GM12874 (cell line): ENCODE measurements at regions not wholly inside any gene's neighbourhood (a gene's known extent, or its start where the extent isn't known, plus 50 kb on each side); places are given as distances from the start of the nearest gene placed in this dataset.

ENCODE experiments used
- TF ChIP-seq, protein P1 (sequence below): IDR thresholded peaks from 2 replicates; pipeline ENCODE4 v1.5.1; 2011; ENCODE audit warnings: low read depth, mild to moderate bottlenecking, control low read depth, low read length, moderate library complexity; ENCODE audit not compliant: insufficient read depth

- TF ChIP-seq, protein P1, sequence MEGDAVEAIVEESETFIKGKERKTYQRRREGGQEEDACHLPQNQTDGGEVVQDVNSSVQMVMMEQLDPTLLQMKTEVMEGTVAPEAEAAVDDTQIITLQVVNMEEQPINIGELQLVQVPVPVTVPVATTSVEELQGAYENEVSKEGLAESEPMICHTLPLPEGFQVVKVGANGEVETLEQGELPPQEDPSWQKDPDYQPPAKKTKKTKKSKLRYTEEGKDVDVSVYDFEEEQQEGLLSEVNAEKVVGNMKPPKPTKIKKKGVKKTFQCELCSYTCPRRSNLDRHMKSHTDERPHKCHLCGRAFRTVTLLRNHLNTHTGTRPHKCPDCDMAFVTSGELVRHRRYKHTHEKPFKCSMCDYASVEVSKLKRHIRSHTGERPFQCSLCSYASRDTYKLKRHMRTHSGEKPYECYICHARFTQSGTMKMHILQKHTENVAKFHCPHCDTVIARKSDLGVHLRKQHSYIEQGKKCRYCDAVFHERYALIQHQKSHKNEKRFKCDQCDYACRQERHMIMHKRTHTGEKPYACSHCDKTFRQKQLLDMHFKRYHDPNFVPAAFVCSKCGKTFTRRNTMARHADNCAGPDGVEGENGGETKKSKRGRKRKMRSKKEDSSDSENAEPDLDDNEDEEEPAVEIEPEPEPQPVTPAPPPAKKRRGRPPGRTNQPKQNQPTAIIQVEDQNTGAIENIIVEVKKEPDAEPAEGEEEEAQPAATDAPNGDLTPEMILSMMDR, result no peak
These were observed 207.0 kb downstream of the ASMT start for GRCh38 chrX:1821846-1822245.

GRCh38 chrX:1824855-1825254 is 210.0 kb downstream of the ASMT start:
- TF ChIP-seq, protein P1, result no peak

DNA sequence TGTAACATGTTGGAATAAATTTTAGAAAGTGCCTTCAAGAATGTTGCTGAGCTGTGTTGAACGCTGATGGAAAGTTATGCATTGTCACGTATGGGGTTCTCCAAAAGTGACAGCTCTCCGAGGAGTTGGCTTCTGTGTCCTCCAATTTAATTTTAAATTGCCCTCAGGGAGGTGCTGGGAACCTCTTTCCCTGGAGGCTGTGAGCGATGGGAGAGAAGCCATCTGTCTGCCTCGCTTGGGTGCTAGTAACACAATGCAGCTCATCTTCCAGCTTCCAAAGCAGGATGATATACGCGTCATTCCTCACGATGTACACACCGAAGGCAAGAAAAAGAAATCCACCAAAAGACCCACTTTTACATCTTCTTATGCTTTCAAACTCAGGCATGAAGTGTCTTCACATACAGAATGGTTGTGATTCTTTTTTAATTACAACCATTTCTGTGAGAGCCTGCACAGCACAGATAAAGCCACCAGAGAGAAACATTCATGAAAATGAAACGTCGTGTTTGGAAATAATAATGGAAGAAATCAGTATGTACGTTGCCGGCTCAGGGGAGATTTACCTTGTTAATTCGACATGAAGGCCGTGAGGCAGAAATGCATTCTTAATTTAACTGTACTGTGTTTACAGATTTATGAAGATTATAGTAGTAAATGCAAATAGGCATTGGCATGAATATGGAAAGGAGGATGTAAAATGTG is 218.9 kb downstream of the ASMT start:
- TF ChIP-seq, protein P1, result no peak

- TF ChIP-seq, protein P1, result no peak
These were observed 220.2 kb downstream of the ASMT start for GRCh38 chrX:1835056-1835455.

GRCh38 chrX:1836683-1837082 is 221.8 kb downstream of the ASMT start:
- TF ChIP-seq, protein P1, result no peak

GRCh38 chrX:1841746-1842145 is 226.9 kb downstream of the ASMT start:
- TF ChIP-seq, protein P1, result no peak

DNA sequence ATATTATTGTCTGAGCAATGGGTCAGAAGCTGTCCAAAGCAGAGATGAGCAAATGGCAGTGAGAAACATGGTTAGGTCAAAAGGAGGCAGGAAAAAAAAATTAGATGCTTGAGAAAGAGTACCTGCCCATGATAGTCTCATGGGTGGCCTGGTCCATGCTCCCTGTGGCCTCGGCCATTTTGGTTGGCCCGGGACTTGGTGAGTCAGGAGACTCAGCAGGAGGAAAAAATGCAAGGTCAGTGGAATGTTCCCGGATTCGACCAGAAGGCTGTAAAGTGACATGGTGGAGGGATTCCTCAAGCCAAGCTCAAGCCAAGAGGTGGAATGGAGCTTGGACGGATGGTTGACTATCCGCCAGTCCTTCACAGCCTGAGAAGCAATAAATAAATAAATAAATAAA is 236.7 kb downstream of the ASMT start:
- TF ChIP-seq, protein P1, result no peak
